GM23248 (cell line): ENCODE measurements at regions not wholly inside any gene's neighbourhood (a gene's known extent, or its start where the extent isn't known, plus 50 kb on each side); places are given as distances from the start of the nearest gene placed in this dataset.

ENCODE experiments used
- EZH2 ChIP-seq: fragments of 200-600 bp; sonication (generic); IDR thresholded peaks from 2 replicates; pipeline ENCODE4 v1.6.1; 2018; ENCODE audit warnings: antibody characterized with exemption, mild to moderate bottlenecking; ENCODE audit not compliant: insufficient read depth, poor library complexity, severe bottlenecking
- EZH2phosphoT487 ChIP-seq: fragments of 200-600 bp; sonication (generic); IDR thresholded peaks from 2 replicates; pipeline ENCODE4 v1.6.1; 2018; ENCODE audit warnings: antibody characterized with exemption, moderate library complexity, mild to moderate bottlenecking, low read depth; ENCODE audit not compliant: insufficient read depth

DNA sequence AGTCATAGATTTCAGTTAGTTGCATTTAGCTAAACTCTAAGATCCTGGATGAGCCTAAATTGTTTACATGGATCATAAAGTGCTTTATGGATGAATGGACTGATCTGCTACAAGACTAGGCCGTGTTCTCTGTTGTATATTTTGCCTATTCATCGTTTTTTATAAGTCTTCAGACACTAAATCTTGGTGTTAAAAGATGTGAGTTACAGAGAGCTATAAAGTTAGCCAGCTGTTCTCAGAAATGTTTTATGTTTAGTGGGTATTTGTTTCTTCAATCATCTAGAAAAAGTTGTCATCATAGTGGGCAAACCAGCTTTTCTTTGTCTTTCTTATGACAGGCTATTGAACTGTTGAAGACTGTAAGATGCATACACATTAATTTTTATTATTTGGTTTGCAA lies 585.8 kb upstream of the SEMA6A start:
- no peak for TF ChIP-seq EZH2
- no peak for TF ChIP-seq EZH2phosphoT487
